HG03064 (cell line): ENCODE measurements at regions not wholly inside any gene's neighbourhood (a gene's known extent, or its start where the extent isn't known, plus 50 kb on each side); places are given as distances from the start of the nearest gene placed in this dataset.

Experiments
- ATAC-seq: cut with Tn5 transposase; IDR thresholded peaks from one replicate; pipeline ENCODE4 v1.9.1; 2021; ENCODE audit warnings: low read depth; ENCODE audit not compliant: unreplicated experiment

- no peak for ATAC-seq
Measured at GRCh38 chr22:47846206-47846605, 1083.8 kb downstream of the TBC1D22A start.

- ATAC-seq, result no peak
Measured at GRCh38 chr22:47842119-47842518, 1079.7 kb downstream of the TBC1D22A start.

GRCh38 chr22:47841156-47841555 lies 1078.7 kb downstream of the TBC1D22A start:
- ATAC-seq, result no peak

- ATAC-seq, result no peak
Measured at GRCh38 chr22:47839595-47840227, 1077.3 kb downstream of the TBC1D22A start.

- ATAC-seq, result no peak
Measured at GRCh38 chr22:47837703-47838102, 1075.3 kb downstream of the TBC1D22A start.

- ATAC-seq, result no peak
Measured at GRCh38 chr22:47836957-47837356, 1074.5 kb downstream of the TBC1D22A start.

GRCh38 chr22:47835726-47836125 lies 1073.3 kb downstream of the TBC1D22A start:
- ATAC-seq, result no peak

GRCh38 chr22:47826016-47826415 lies 1063.6 kb downstream of the TBC1D22A start:
- ATAC-seq, result no peak

- ATAC-seq, result no peak
Measured at GRCh38 chr22:47822422-47822821, 1060.0 kb downstream of the TBC1D22A start.

GRCh38 chr22:47818496-47818895 lies 1056.0 kb downstream of the TBC1D22A start:
- ATAC-seq, result no peak

- no peak for ATAC-seq
Measured at GRCh38 chr22:47817380-47817779, 1054.9 kb downstream of the TBC1D22A start.

- ATAC-seq, result no peak
Measured at GRCh38 chr22:47816863-47817210, 1054.4 kb downstream of the TBC1D22A start.

GRCh38 chr22:47816121-47816862 lies 1053.8 kb downstream of the TBC1D22A start:
- no peak for ATAC-seq

GRCh38 chr22:47814474-47814873 lies 1052.0 kb downstream of the TBC1D22A start:
- ATAC-seq, result no peak

- ATAC-seq, result no peak
Measured at GRCh38 chr22:47813661-47814060, 1051.2 kb downstream of the TBC1D22A start.

GRCh38 chr22:47811971-47812370 lies 1049.5 kb downstream of the TBC1D22A start:
- no peak for ATAC-seq

- ATAC-seq, result no peak
Measured at GRCh38 chr22:47810505-47811500, 1048.4 kb downstream of the TBC1D22A start.

- ATAC-seq, result no peak
Measured at GRCh38 chr22:47808886-47809620, 1046.6 kb downstream of the TBC1D22A start.

- no peak for ATAC-seq
Measured at GRCh38 chr22:47808236-47808635, 1045.8 kb downstream of the TBC1D22A start.

GRCh38 chr22:47807506-47807905 lies 1045.1 kb downstream of the TBC1D22A start:
- ATAC-seq, result no peak
